ENCODE measurements at regions not wholly inside any gene's neighbourhood (a gene's known extent, or its start where the extent isn't known, plus 50 kb on each side); places are given as distances from the start of the nearest gene placed in this dataset.

GRCh38 chr1:55939866-55940265, 639.5 kb downstream of the PLPP3 start:
- no peaks in the 10 kb centered on the region for H3K36me3 ChIP-seq (ENCODE audit: insufficient read depth, low read length)
- no peak overlapping the region for H2AFZ ChIP-seq (ENCODE audit: low read depth, low read length)

GRCh38 chr1:55938861-55939260, 640.5 kb downstream of the PLPP3 start:
- Histone ChIP-seq H3K4me1 (ENCODE audit: insufficient read depth, low read length) (no peaks in the 10 kb centered on the region), H3K4me3 (ENCODE audit: low read length) (no peak overlapping the region), H3K27me3 (ENCODE audit: insufficient read depth, low read length) (no peaks in the 10 kb centered on the region), H3K9me3 (ENCODE audit: low read length) (no peaks in the 10 kb centered on the region), H2AFZ (ENCODE audit: low read depth, low read length) (no peak overlapping the region), H3K36me3 (ENCODE audit: insufficient read depth, low read length) (no peaks in the 10 kb centered on the region)

More at GRCh38 chr1:55939866-55940265, 639.5 kb downstream of the PLPP3 start:
- H3K27me3 ChIP-seq (ENCODE audit: insufficient read depth, low read length), result no peaks in the 10 kb centered on the region
- no peaks in the 10 kb centered on the region for H3K9me3 ChIP-seq (ENCODE audit: low read length)
- no peaks in the 10 kb centered on the region for H3K4me1 ChIP-seq (ENCODE audit: insufficient read depth, low read length)
- H3K4me3 ChIP-seq (ENCODE audit: low read length), result no peak overlapping the region

GRCh38 chr1:55938376-55938850, 641.0 kb downstream of the PLPP3 start:
- no peak overlapping the region for H2AFZ ChIP-seq (ENCODE audit: low read depth, low read length)
- no peaks in the 10 kb centered on the region for H3K4me1 ChIP-seq (ENCODE audit: insufficient read depth, low read length)

DNA sequence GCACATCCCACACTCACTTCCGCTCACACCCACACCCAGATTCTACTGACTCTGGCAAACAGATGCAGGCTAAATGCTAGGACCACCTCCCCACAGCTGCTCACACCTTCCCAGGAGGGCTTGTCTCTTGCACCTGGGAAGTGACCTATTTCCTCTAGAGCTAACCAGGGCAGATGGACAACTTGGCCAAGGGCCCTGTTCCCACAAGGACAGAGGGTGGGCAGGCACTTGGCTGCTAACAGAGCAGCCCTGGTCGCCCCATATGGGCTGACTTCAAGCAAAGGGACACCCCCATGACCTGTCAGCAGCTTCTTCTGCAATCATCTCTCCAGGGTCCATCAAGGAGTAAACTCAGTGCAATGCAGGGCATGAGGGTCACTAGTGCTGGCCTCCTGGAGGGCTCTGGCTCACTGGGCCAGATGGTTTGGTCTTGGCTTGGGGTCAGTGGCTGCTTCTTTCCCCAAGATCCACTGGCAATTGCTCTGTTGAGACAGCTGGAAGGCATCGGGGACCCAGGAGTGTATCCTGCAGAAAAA, 641.5 kb downstream of the PLPP3 start:
- no peak overlapping the region for H2AFZ ChIP-seq (ENCODE audit: low read depth, low read length)
- no peaks in the 10 kb centered on the region for H3K9me3 ChIP-seq (ENCODE audit: low read length)
- H3K4me1 ChIP-seq (ENCODE audit: insufficient read depth, low read length), result no peaks in the 10 kb centered on the region
- H3K36me3 ChIP-seq (ENCODE audit: insufficient read depth, low read length), result no peaks in the 10 kb centered on the region
- no peaks in the 10 kb centered on the region for H3K27me3 ChIP-seq (ENCODE audit: insufficient read depth, low read length)
- H3K4me3 ChIP-seq (ENCODE audit: low read length), result no peak overlapping the region

More at GRCh38 chr1:55938376-55938850, 641.0 kb downstream of the PLPP3 start:
- no peaks in the 10 kb centered on the region for H3K27me3 ChIP-seq (ENCODE audit: insufficient read depth, low read length)
- no peak overlapping the region for H3K4me3 ChIP-seq (ENCODE audit: low read length)
- H3K36me3 ChIP-seq (ENCODE audit: insufficient read depth, low read length), result no peaks in the 10 kb centered on the region
- no peaks in the 10 kb centered on the region for H3K9me3 ChIP-seq (ENCODE audit: low read length)

DNA sequence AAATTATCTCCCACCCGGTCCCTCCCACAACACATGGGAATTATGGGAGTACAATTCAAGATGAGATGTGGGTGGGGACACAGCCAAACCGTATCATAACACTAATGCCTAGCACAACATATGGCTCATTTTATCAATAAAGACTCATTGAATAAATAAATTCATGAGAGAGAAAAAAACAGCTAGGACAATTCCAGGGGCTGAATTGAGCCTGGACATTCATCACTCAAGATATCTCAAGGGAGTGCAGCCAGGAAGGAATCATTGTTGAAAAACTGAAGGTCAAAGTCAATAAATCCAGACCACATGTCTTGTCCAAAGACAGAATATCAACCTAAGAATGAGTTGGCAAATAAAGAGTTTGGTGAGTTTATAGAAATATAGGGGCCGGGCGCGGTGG, 644.1 kb downstream of the PLPP3 start:
- H3K4me1 ChIP-seq (ENCODE audit: insufficient read depth, low read length), result peaks cover 6% of the 10 kb centered on the region
- no peaks in the 10 kb centered on the region for H3K27me3 ChIP-seq (ENCODE audit: insufficient read depth, low read length)
- H3K4me3 ChIP-seq (ENCODE audit: low read length), result no peak overlapping the region
- H3K36me3 ChIP-seq (ENCODE audit: insufficient read depth, low read length), result no peaks in the 10 kb centered on the region
- H3K9me3 ChIP-seq (ENCODE audit: low read length), result no peaks in the 10 kb centered on the region
- H2AFZ ChIP-seq (ENCODE audit: low read depth, low read length), result no peak overlapping the region

DNA sequence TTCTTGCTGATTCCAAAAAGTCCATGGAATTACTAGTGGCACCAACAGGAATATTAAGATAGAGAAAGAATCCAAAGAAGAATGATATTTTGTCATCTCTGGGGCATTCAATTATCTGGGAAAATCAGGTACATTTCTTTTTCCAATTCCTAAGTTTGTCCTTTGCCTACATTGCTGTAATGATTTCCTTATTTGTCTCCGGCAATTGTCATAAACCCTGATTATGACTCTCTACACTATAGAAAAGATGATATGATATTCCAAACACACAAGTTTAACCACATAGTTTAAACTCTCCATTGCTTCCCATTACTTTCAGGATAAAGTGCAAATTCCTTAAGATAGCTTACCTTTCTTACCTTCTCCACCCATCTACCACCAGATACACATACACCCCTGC, 647.0 kb downstream of the PLPP3 start:
- H3K4me3 ChIP-seq (ENCODE audit: low read length), result no peak overlapping the region
- H3K4me1 ChIP-seq (ENCODE audit: insufficient read depth, low read length), result peaks cover 6% of the 10 kb centered on the region
- no peaks in the 10 kb centered on the region for H3K9me3 ChIP-seq (ENCODE audit: low read length)
- no peaks in the 10 kb centered on the region for H3K36me3 ChIP-seq (ENCODE audit: insufficient read depth, low read length)
- no peaks in the 10 kb centered on the region for H3K27me3 ChIP-seq (ENCODE audit: insufficient read depth, low read length)
- H2AFZ ChIP-seq (ENCODE audit: low read depth, low read length), result no peak overlapping the region

- no peaks in the 10 kb centered on the region for H3K27me3 ChIP-seq (ENCODE audit: insufficient read depth, low read length)
- H3K4me1 ChIP-seq (ENCODE audit: insufficient read depth, low read length), result peaks cover 6% of the 10 kb centered on the region
- H3K36me3 ChIP-seq (ENCODE audit: insufficient read depth, low read length), result no peaks in the 10 kb centered on the region
- peak overlapping the region; percentile 17 for H2AFZ ChIP-seq (ENCODE audit: low read depth, low read length)
- H3K9me3 ChIP-seq (ENCODE audit: low read length), result no peaks in the 10 kb centered on the region
- H3K4me3 ChIP-seq (ENCODE audit: low read length), result no peak overlapping the region
Observed at GRCh38 chr1:55931081-55931940, 648.1 kb downstream of the PLPP3 start.

DNA sequence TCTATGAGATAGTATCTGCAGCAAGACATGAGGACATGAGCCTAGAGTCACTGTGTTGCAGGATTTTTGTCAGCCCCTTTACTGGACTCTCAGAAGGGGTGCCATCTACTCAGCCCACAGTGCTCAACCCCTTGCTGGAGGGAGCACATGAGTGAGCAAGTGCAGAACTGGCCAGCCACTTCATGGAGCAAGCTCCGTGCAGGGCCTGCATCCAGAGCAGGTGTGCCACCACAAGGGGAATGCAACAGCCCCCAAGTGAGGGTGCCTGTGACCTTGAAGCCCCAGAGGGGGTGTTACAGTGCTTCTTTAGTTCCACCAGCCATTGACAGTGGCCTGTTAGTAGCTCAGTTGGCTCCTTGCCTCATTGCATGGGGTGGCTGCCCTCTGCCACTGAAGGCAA, 649.7 kb downstream of the PLPP3 start:
- Histone ChIP-seq H3K4me3 (ENCODE audit: low read length) (no peak overlapping the region), H3K27me3 (ENCODE audit: insufficient read depth, low read length) (no peaks in the 10 kb centered on the region), H3K9me3 (ENCODE audit: low read length) (no peaks in the 10 kb centered on the region), H3K36me3 (ENCODE audit: insufficient read depth, low read length) (no peaks in the 10 kb centered on the region), H3K4me1 (ENCODE audit: insufficient read depth, low read length) (peaks cover 6% of the 10 kb centered on the region), H2AFZ (ENCODE audit: low read depth, low read length) (no peak overlapping the region)

DNA sequence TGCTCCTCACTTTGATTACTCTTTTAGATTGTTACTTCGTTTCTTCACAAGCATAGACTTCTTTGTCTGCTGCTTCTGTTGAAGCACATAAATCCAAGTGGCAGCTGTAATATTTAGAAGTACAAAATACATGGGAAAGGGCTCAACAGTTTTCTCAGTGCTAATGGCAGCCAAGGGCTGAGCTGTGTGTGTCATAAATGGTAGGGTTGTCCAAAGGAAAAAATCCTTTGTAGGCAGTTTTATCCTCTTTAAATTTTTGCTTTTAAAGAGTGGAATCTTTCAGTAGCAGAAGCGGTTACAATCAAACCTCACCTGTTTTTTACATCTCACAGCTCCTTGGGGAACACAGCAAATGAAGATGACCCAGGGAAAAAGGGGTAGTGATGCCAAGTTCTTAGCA, 650.8 kb downstream of the PLPP3 start:
- Histone ChIP-seq H3K4me1 (ENCODE audit: insufficient read depth, low read length) (peaks cover 6% of the 10 kb centered on the region), H3K9me3 (ENCODE audit: low read length) (no peaks in the 10 kb centered on the region), H3K4me3 (ENCODE audit: low read length) (no peak overlapping the region), H2AFZ (ENCODE audit: low read depth, low read length) (no peak overlapping the region), H3K27me3 (ENCODE audit: insufficient read depth, low read length) (no peaks in the 10 kb centered on the region), H3K36me3 (ENCODE audit: insufficient read depth, low read length) (no peaks in the 10 kb centered on the region)

DNA sequence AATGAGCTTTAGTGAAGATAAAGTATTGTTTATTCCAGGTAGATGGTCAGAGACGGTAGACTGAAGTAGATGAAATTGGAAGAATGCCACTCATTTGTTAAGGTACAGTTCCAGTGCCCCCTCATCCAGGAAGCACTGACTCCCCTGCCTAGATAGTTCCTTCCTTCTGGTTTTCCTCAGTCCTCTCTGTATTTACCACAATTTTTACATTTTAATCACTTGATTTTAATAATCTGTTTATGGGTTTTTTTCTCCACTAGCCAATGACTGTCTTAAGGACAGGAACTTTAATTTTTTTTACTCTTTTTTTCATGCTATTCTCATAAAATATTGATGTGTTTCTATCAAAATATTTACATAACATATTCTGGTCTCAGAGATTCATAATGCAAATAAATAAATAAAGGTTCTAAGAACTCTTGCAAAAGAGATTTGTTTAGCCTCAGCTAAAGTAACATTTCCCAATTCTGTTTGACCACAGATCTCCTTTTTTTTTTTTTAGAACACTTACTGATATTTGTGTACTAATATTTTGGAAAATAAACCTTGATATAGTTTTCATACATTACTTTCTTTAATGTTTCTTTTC, 651.6 kb downstream of the PLPP3 start:
- Histone ChIP-seq H3K4me1 (ENCODE audit: insufficient read depth, low read length) (peaks cover 6% of the 10 kb centered on the region), H2AFZ (ENCODE audit: low read depth, low read length) (no peak overlapping the region), H3K9me3 (ENCODE audit: low read length) (no peaks in the 10 kb centered on the region), H3K27me3 (ENCODE audit: insufficient read depth, low read length) (no peaks in the 10 kb centered on the region), H3K4me3 (ENCODE audit: low read length) (no peak overlapping the region), H3K36me3 (ENCODE audit: insufficient read depth, low read length) (no peaks in the 10 kb centered on the region)

GRCh38 chr1:55926906-55927471, 652.4 kb downstream of the PLPP3 start:
- Histone ChIP-seq H3K4me3 (ENCODE audit: low read length) (no peak overlapping the region), H3K36me3 (ENCODE audit: insufficient read depth, low read length) (no peaks in the 10 kb centered on the region), H2AFZ (ENCODE audit: low read depth, low read length) (no peak overlapping the region), H3K27me3 (ENCODE audit: insufficient read depth, low read length) (no peaks in the 10 kb centered on the region), H3K4me1 (ENCODE audit: insufficient read depth, low read length) (peaks cover 6% of the 10 kb centered on the region), H3K9me3 (ENCODE audit: low read length) (no peaks in the 10 kb centered on the region)

DNA sequence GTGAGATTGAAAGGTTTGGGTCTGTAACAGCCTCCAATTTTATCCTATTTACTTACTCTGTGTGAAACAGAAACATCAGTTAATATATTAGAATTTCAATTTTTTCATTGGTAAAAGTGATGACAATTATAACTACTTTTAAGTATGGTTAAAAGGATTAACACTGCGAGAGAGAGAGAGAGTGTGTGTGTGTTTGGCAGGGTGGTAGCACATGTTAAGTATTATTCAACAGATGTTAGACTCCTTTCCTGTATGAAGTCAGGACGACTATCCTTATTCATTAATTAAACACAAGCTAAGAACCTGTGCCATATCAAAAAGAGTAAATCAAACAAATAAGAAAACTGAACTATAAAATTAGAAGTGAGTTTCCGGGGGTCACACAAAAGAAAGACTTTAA, 662.5 kb downstream of the PLPP3 start:
- H3K36me3 ChIP-seq (ENCODE audit: insufficient read depth, low read length), result no peaks in the 10 kb centered on the region
- no peaks in the 10 kb centered on the region for H3K27me3 ChIP-seq (ENCODE audit: insufficient read depth, low read length)
- no peak overlapping the region for H3K4me3 ChIP-seq (ENCODE audit: low read length)
- H2AFZ ChIP-seq (ENCODE audit: low read depth, low read length), result no peak overlapping the region
- H3K9me3 ChIP-seq (ENCODE audit: low read length), result no peaks in the 10 kb centered on the region
- no peaks in the 10 kb centered on the region for H3K4me1 ChIP-seq (ENCODE audit: insufficient read depth, low read length)

DNA sequence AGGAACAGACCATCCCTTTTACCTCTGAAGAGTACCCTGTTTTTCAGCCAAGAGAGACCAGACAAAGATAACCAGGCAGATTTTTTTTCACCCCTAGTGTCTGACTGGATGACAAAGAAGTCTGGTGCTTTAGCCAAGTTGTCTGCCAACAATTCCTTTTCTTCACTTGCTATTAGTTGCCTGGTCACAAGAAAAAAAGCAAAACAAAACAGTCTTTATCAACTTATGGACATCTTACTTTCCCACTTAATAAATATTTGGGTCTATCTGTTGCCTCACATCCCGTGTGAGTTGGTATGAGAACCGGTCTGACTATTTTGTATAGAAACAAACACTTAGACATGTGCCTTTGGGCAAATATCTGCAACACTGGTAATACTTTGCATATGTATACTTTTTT, 662.9 kb downstream of the PLPP3 start:
- Histone ChIP-seq H2AFZ (ENCODE audit: low read depth, low read length) (no peak overlapping the region), H3K4me3 (ENCODE audit: low read length) (no peak overlapping the region), H3K27me3 (ENCODE audit: insufficient read depth, low read length) (no peaks in the 10 kb centered on the region), H3K36me3 (ENCODE audit: insufficient read depth, low read length) (no peaks in the 10 kb centered on the region), H3K4me1 (ENCODE audit: insufficient read depth, low read length) (no peaks in the 10 kb centered on the region), H3K9me3 (ENCODE audit: low read length) (no peaks in the 10 kb centered on the region)

Data from neuron (in vitro differentiated cells).